Activated CD4-positive, CD25-positive, alpha-beta regulatory T cell treated with anti-CD3 and anti-CD28 coated beads, Interleukin-2, amount 50 U/mL, for 24 hours (primary cell): ENCODE measurements at regions not wholly inside any gene's neighbourhood (a gene's known extent, or its start where the extent isn't known, plus 50 kb on each side); places are given as distances from the start of the nearest gene placed in this dataset.
"Not testable (repeated sequence)": the region's sequence is repeated elsewhere in the genome, so short reads cannot be mapped to it uniquely, and the experiment has no call there.

Experiments
- ATAC-seq, 2 donors: fragments of 150-1000 bp; cut with Tn5 transposase; one replicate each; pipeline ENCODE4 v1.10.0; 2021; ENCODE audit warnings: mild to moderate bottlenecking in 1 of 2, moderate library complexity in 1 of 2

- no peak for ATAC-seq
These were observed 533.9 kb upstream of the NUDT12 start for GRCh38 chr5:104096451-104096850.

GRCh38 chr5:104095527-104095926, 532.9 kb upstream of the NUDT12 start:
- ATAC-seq: no peak

GRCh38 chr5:104088876-104089778, 526.5 kb upstream of the NUDT12 start:
- ATAC-seq: no peak

GRCh38 chr5:104084896-104085295, 522.3 kb upstream of the NUDT12 start:
- ATAC-seq: no peak

GRCh38 chr5:104082754-104083153, 520.2 kb upstream of the NUDT12 start:
- no peak for ATAC-seq

- ATAC-seq: no peak
These were observed 518.6 kb upstream of the NUDT12 start for GRCh38 chr5:104081232-104081631.

GRCh38 chr5:104080646-104081175, 518.1 kb upstream of the NUDT12 start:
- ATAC-seq: no peak

- not testable (repeated sequence) for ATAC-seq
These were observed 517.5 kb upstream of the NUDT12 start for GRCh38 chr5:104079861-104080645.

- ATAC-seq: no peak
These were observed 509.3 kb upstream of the NUDT12 start for GRCh38 chr5:104071887-104072286.

- no peak for ATAC-seq
These were observed 500.2 kb upstream of the NUDT12 start for GRCh38 chr5:104062621-104063377.

GRCh38 chr5:104061707-104062106, 499.1 kb upstream of the NUDT12 start:
- no peak for ATAC-seq

GRCh38 chr5:104053353-104053649, 490.7 kb upstream of the NUDT12 start:
- no peak for ATAC-seq

- ATAC-seq: no peak
These were observed 490.2 kb upstream of the NUDT12 start for GRCh38 chr5:104052558-104053352.

- ATAC-seq: no peak
These were observed 487.8 kb upstream of the NUDT12 start for GRCh38 chr5:104050436-104050835.

GRCh38 chr5:104049752-104050151, 487.2 kb upstream of the NUDT12 start:
- no peak for ATAC-seq

GRCh38 chr5:104048231-104048630, 485.6 kb upstream of the NUDT12 start:
- ATAC-seq: no peak

GRCh38 chr5:104045987-104046386, 483.4 kb upstream of the NUDT12 start:
- ATAC-seq: no peak

GRCh38 chr5:104039871-104040270, 477.3 kb upstream of the NUDT12 start:
- ATAC-seq: not testable (repeated sequence)

GRCh38 chr5:104037136-104037535, 474.5 kb upstream of the NUDT12 start:
- not testable (repeated sequence) for ATAC-seq

- not testable (repeated sequence) for ATAC-seq
These were observed 470.6 kb upstream of the NUDT12 start for GRCh38 chr5:104033186-104033585.

GRCh38 chr5:104024538-104024937, 461.9 kb upstream of the NUDT12 start:
- ATAC-seq: no peak

GRCh38 chr5:104023739-104024138, 461.1 kb upstream of the NUDT12 start:
- no peak for ATAC-seq
